Astrocyte (in vitro differentiated cells and primary cell): ENCODE measurements at regions not wholly inside any gene's neighbourhood (a gene's known extent, or its start where the extent isn't known, plus 50 kb on each side); places are given as distances from the start of the nearest gene placed in this dataset.

Experiments used
- EZH2 ChIP-seq: IDR thresholded peaks from 2 replicates; pipeline ENCODE4 v1.6.1; 2012; ENCODE audit warnings: mild to moderate bottlenecking, low read length, inconsistent platforms; ENCODE audit not compliant: insufficient read depth
- TF ChIP-seq, protein P1 (sequence below): IDR thresholded peaks from 2 replicates; pipeline ENCODE4 v1.5.1; 2011; ENCODE audit warnings: low read depth, mild to moderate bottlenecking, inconsistent platforms, low read length, moderate library complexity; ENCODE audit not compliant: insufficient read depth

- TF ChIP-seq, protein P1, sequence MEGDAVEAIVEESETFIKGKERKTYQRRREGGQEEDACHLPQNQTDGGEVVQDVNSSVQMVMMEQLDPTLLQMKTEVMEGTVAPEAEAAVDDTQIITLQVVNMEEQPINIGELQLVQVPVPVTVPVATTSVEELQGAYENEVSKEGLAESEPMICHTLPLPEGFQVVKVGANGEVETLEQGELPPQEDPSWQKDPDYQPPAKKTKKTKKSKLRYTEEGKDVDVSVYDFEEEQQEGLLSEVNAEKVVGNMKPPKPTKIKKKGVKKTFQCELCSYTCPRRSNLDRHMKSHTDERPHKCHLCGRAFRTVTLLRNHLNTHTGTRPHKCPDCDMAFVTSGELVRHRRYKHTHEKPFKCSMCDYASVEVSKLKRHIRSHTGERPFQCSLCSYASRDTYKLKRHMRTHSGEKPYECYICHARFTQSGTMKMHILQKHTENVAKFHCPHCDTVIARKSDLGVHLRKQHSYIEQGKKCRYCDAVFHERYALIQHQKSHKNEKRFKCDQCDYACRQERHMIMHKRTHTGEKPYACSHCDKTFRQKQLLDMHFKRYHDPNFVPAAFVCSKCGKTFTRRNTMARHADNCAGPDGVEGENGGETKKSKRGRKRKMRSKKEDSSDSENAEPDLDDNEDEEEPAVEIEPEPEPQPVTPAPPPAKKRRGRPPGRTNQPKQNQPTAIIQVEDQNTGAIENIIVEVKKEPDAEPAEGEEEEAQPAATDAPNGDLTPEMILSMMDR: no peak
- no peak for TF ChIP-seq EZH2
Observed at GRCh38 chr17:73877962-73878361, 233.7 kb upstream of the SDK2 start.
